Right lobe of liver (tissue), 4 donors: ENCODE measurements at regions not wholly inside any gene's neighbourhood (a gene's known extent, or its start where the extent isn't known, plus 50 kb on each side); places are given as distances from the start of the nearest gene placed in this dataset.

Source experiments
- CTCF ChIP-seq, 4 donors: fragments of 200-600 bp in 3 of 4; fragments of 450-650 bp in 1 of 4; IDR thresholded peaks; one replicate each; pipeline versions ENCODE4 v1.5.1 to v1.8.0; 2016 to 2022; ENCODE audit warnings: antibody characterized with exemption in 4 of 4, mild to moderate bottlenecking in 2 of 4
- POLR2A ChIP-seq: fragments of 450-650 bp; IDR thresholded peaks from one replicate; pipeline ENCODE4 v1.6.1; 2017; ENCODE audit warnings: antibody characterized with exemption, mild to moderate bottlenecking
- donor health status: DM: no; HTN: no; CAD: no.
- donor health status: DM: no; HTN: no; CAD: no.
- donor health status: DM: no; HTN: yes; CAD: no.

DNA sequence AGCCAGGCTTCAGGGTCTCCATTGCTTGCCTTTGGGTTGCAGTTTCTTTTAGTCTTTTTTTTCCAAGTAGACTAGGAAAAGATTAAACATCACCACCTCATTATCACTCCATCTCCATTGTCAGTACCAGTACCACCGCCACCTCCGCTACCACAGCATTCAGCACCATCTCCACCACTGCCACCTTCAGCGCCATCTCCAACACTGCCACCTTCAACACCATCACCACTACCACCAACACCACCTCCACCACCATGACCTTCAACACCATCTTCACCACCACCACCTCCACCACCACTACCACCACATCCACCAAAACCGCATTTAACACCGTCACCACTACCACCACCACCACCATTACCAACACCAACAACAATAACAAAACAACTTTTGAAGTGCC is 141.5 kb upstream of the MPHOSPH6 start:
- TF ChIP-seq CTCF (IDR thresholded peaks at IDR 0.05), result no peak
- TF ChIP-seq POLR2A, result no peak
